PC-9 (cell line): ENCODE measurements at regions not wholly inside any gene's neighbourhood (a gene's known extent, or its start where the extent isn't known, plus 50 kb on each side); places are given as distances from the start of the nearest gene placed in this dataset.

Source experiments
- EZH2 ChIP-seq: fragments of 200-600 bp; sonication (generic); IDR thresholded peaks from 2 replicates; pipeline ENCODE4 v1.8.0; 2017; ENCODE audit warnings: antibody characterized with exemption, low read depth
- TF ChIP-seq, protein P1 (sequence below): fragments of 200-600 bp; sonication (generic); conservative IDR thresholded peaks from 2 replicates; pipeline ENCODE4 v1.6.1; 2017; ENCODE audit warnings: mixed run types, antibody characterized with exemption, mild to moderate bottlenecking, moderate library complexity

GRCh38 chr6:119686240-119686639 lies 336.7 kb upstream of the MAN1A1 start:
- TF ChIP-seq, protein P1, sequence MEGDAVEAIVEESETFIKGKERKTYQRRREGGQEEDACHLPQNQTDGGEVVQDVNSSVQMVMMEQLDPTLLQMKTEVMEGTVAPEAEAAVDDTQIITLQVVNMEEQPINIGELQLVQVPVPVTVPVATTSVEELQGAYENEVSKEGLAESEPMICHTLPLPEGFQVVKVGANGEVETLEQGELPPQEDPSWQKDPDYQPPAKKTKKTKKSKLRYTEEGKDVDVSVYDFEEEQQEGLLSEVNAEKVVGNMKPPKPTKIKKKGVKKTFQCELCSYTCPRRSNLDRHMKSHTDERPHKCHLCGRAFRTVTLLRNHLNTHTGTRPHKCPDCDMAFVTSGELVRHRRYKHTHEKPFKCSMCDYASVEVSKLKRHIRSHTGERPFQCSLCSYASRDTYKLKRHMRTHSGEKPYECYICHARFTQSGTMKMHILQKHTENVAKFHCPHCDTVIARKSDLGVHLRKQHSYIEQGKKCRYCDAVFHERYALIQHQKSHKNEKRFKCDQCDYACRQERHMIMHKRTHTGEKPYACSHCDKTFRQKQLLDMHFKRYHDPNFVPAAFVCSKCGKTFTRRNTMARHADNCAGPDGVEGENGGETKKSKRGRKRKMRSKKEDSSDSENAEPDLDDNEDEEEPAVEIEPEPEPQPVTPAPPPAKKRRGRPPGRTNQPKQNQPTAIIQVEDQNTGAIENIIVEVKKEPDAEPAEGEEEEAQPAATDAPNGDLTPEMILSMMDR, result no peak
- no peak for TF ChIP-seq EZH2
